Kidney epithelial cell (primary cell): ENCODE measurements at regions not wholly inside any gene's neighbourhood (a gene's known extent, or its start where the extent isn't known, plus 50 kb on each side); places are given as distances from the start of the nearest gene placed in this dataset.
A peak's percentile ranks its signal among the peaks of the same experiment; 100 is the strongest.
"Not testable (repeated sequence)": the region's sequence is repeated elsewhere in the genome, so short reads cannot be mapped to it uniquely, and the experiment has no call there.

Experiments
- DNase-seq: peaks from one replicate; pipeline ENCODE4 v3.0.0-alpha.2; 2010; ENCODE audit warnings: low read depth
- H3K27me3 ChIP-seq: 2 replicates; pipeline ENCODE4 v1.6.0; 2011; ENCODE audit warnings: low read length; ENCODE audit not compliant: control insufficient read depth, insufficient read depth
- H3K36me3 ChIP-seq: 2 replicates; pipeline ENCODE4 v1.5.1; 2011; ENCODE audit warnings: low read length; ENCODE audit not compliant: control insufficient read depth, insufficient read depth
- H3K4me3 ChIP-seq: 2 replicates; pipeline ENCODE4 v1.5.1; 2011; ENCODE audit warnings: low read depth, mild to moderate bottlenecking, control low read depth, low read length
- TF ChIP-seq, protein P1 (sequence below): IDR thresholded peaks from 2 replicates; pipeline ENCODE4 v1.5.1; 2011; ENCODE audit warnings: mild to moderate bottlenecking, moderate library complexity, low read length, control low read depth, inconsistent platforms; ENCODE audit not compliant: insufficient read depth, poor library complexity, severe bottlenecking

GRCh38 chrX:86935988-86936387 lies 581.6 kb upstream of the KLHL4 start:
- TF ChIP-seq, protein P1, sequence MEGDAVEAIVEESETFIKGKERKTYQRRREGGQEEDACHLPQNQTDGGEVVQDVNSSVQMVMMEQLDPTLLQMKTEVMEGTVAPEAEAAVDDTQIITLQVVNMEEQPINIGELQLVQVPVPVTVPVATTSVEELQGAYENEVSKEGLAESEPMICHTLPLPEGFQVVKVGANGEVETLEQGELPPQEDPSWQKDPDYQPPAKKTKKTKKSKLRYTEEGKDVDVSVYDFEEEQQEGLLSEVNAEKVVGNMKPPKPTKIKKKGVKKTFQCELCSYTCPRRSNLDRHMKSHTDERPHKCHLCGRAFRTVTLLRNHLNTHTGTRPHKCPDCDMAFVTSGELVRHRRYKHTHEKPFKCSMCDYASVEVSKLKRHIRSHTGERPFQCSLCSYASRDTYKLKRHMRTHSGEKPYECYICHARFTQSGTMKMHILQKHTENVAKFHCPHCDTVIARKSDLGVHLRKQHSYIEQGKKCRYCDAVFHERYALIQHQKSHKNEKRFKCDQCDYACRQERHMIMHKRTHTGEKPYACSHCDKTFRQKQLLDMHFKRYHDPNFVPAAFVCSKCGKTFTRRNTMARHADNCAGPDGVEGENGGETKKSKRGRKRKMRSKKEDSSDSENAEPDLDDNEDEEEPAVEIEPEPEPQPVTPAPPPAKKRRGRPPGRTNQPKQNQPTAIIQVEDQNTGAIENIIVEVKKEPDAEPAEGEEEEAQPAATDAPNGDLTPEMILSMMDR, result no peak
- Histone ChIP-seq H3K4me3 (no peak overlapping the region), H3K27me3 (no peaks in the 10 kb centered on the region), H3K36me3 (no peaks in the 10 kb centered on the region)
- no peak for DNase-seq

GRCh38 chrX:86946569-86946968 lies 571.0 kb upstream of the KLHL4 start:
- Histone ChIP-seq H3K36me3 (no peaks in the 10 kb centered on the region), H3K4me3 (no peak overlapping the region), H3K27me3 (no peaks in the 10 kb centered on the region)
- TF ChIP-seq, protein P1, result peak; percentile 45
- DNase-seq, result no peak

DNA sequence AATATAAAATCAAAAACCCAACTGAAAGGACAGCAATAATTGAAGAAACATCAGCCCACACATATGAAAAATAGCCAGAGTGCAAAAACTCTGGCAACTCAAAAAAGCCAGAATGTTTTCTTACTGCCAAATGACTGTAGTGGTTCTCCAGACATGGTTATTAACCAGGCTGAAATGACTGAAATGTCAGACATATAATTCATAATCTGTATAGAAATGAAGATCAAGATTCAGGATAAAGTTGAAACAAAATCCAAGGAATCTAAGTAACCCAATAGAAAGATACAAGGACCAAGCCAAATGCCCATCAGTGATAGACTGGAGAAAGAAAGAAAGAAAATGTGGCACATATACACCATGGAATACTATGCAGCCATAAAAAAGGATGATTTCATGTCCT lies 553.3 kb upstream of the KLHL4 start:
- Histone ChIP-seq H3K36me3 (no peaks in the 10 kb centered on the region), H3K4me3 (no peak overlapping the region), H3K27me3 (no peaks in the 10 kb centered on the region)
- TF ChIP-seq, protein P1, result no peak
- no peak for DNase-seq

GRCh38 chrX:86981326-86981879 lies 536.2 kb upstream of the KLHL4 start:
- H3K27me3 ChIP-seq, result no peaks in the 10 kb centered on the region
- TF ChIP-seq, protein P1, result no peak
- no peak for DNase-seq
- H3K4me3 ChIP-seq, result no peak overlapping the region
- no peaks in the 10 kb centered on the region for H3K36me3 ChIP-seq

DNA sequence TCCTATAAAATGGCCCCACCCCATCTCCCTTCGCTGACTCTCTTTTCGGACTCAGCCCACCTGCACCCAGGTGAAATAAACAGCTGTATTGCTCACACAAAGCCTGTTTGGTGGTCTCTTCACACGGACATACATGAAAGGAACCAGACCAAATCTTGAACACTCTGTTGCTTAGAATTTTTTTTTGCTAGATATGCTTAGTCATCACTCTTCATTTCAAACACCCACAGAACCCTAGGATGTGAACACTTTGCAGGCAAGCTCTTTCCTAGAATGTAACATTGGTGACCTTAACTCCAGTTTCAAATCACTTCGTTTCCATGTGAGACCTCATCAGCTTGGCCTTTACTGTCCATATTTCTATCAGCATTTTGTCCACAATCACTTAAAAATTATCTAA lies 530.3 kb upstream of the KLHL4 start:
- not testable (repeated sequence) for DNase-seq, H3K4me3 ChIP-seq

DNA sequence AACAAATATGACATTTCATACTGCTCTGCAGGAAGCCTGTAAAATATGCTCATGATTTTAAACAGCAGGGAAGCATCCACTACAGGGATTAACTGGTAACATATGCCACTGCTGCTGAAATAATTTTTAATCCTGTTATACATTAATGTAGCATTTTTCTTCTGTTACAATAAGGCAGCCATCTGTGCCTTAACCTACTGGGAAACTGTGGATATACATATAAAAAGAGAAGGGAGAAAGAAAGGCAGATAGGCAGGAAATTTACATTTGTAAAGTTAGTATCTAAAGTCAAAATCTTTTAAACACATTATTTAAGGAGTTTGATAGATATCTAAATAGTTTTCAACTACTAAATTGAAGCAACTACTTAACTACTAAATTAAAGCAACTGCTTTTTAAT lies 514.6 kb upstream of the KLHL4 start:
- Histone ChIP-seq H3K36me3 (no peaks in the 10 kb centered on the region), H3K4me3 (no peak overlapping the region), H3K27me3 (no peaks in the 10 kb centered on the region)
- TF ChIP-seq, protein P1, result no peak
- DNase-seq, result no peak

More for the DNA sequence above, 530.3 kb upstream of the KLHL4 start:
- H3K36me3 ChIP-seq, H3K27me3 ChIP-seq: not testable (repeated sequence)
